Endometrium (tissue), 2 donors: ENCODE measurements at regions not wholly inside any gene's neighbourhood (a gene's known extent, or its start where the extent isn't known, plus 50 kb on each side); places are given as distances from the start of the nearest gene placed in this dataset.
A peak's percentile ranks its signal among the peaks of the same experiment; 100 is the strongest.

Source experiments
- FAIRE-seq: peaks from 2 replicates; lab custom pipeline; 2012; peaks lifted over from hg19 to GRCh38; lab: Jason Lieb, UNC
- donor health status: control.
- donor health status: control.

DNA sequence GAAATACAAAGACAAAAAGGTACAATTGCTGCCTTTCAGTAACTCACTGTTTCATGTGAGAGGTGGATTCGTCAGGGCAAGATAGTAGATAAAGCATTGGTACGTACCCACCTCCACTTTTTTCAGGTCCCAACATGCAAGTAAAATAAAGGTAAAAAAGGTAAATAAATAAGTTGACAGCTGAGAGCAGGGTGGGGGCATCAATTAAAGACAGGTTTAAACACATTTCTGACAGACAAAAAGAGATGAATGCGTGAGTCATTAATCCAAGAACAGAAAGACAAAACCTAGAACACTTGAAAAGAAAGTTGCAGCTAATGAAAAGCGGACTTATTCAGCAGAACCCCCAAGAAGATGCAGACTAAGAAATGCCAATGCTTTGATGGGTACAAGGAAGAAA, 979.6 kb upstream of the CDH2 start:
- FAIRE-seq: no peak

DNA sequence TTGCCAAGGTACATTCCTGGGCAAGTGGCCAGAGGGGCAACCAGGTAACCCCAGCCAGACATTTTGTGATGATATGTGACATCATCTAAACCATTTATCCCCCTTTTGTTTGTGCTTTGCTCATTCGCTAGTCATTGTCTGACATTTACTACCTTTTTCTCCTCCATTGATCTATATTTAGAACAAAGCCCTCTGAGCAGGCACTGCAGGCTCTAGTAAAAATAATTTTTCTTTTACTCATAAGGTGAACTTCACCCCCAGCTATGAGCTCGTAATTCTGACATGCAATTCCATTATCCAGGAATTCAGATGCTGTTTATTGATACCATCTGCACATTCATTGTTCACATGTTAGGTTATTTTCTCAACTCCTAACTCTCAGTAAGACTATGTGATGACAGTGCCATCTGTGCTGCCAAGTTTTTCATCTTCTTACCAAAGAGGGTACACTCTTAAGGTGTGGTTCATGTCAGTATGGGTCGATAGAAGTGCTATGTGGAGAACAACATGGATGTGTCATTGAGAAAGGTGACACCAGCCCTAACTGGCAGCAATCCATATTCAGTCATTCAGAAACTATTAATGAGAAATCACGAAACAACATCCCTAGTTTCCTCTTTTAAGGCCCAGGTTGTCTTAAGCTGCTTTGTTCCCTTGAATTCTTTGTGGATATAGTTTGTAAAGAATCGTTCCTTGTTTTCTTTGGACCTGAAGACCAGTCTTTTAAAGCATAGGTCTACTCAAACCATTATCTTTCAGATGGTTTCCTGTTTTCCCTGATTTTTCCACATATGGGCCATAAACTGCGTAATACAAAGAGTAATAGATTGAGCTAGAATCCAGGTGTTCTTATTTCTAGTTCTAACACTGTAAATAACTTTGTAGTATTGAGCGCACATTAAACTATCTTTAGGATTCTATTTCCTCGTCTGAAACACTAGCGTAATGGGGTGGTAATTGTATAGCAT, 978.1 kb upstream of the CDH2 start:
- no peak for FAIRE-seq

DNA sequence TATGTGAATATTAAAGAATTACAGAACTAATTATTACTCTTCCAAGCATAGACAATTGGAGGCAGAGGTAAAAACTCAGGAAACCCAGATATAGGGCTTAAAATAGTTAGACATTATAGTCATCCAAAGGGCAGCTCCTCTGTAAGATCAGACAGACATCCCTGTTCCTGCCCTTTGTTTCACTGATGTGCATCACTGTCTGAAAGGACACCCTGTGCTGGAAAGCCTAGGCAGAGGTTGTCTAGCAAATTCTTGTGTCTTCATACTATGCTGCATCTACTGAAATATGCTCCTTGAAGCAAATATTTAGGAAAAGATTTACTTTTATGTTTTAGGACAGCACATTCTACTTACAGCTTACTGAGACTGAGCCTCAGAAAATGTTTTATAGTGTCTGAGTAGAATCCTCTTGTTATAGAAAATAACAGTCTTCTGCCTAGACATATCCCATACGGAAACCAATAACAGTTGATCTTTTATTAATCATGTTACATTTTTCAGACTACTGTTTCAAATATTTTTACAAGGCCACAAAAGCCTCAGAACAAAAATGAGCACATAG, 977.3 kb upstream of the CDH2 start:
- peak; percentile 35 for FAIRE-seq

GRCh38 chr18:29153091-29153490, 976.2 kb upstream of the CDH2 start:
- FAIRE-seq: no peak

GRCh38 chr18:29147944-29148343, 971.0 kb upstream of the CDH2 start:
- no peak for FAIRE-seq

GRCh38 chr18:29146068-29146467, 969.1 kb upstream of the CDH2 start:
- no peak for FAIRE-seq

DNA sequence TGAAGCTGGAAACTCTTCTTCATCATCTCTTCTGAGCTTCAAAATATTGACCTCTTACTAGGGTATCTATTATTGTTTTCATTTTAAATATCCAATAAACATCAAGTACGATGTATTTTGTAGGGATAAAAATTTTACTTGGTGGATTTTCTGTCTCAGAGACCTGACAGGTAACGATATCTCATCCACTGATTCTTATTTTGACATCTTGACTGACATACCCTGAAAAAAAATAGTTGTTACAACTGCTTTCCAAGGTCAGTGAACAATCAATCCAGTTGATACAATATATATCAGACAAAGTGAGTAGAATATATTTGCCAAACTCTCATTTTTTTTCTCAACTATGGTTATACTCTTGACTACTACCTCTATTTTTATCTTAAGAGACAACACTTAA, 963.7 kb upstream of the CDH2 start:
- FAIRE-seq: no peak

DNA sequence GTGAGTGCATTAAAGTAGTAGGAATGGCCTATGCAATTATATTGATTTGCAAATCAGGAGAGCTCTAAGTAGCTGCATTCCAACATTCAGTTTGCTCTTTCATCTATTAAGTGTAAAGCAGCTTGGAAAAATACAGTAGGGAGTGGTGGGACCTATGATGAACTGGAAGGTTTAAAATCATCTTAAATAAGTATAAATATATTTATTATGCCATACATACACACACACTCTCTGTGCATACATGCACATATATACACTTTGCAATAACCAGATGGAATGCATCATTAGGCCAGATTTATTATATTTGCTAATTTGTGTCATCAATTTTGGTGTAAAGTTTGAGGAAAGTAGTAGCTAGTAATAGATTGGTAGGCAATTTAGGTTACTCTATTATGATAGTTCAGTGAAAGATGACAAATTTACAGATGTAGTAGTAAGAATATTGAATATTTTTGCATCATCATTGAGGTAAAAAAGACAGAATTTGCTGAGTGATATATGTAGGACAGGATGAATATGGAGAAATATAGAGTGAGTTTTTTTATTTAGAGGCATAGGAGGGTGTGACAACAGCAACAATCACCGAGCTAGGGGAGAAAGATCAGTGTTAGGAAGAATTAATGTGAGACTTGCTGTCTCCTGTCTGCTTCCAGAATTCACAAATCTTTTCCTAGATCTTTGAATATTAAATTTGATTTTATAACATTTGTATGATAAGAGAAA, 961.0 kb upstream of the CDH2 start:
- FAIRE-seq: no peak

DNA sequence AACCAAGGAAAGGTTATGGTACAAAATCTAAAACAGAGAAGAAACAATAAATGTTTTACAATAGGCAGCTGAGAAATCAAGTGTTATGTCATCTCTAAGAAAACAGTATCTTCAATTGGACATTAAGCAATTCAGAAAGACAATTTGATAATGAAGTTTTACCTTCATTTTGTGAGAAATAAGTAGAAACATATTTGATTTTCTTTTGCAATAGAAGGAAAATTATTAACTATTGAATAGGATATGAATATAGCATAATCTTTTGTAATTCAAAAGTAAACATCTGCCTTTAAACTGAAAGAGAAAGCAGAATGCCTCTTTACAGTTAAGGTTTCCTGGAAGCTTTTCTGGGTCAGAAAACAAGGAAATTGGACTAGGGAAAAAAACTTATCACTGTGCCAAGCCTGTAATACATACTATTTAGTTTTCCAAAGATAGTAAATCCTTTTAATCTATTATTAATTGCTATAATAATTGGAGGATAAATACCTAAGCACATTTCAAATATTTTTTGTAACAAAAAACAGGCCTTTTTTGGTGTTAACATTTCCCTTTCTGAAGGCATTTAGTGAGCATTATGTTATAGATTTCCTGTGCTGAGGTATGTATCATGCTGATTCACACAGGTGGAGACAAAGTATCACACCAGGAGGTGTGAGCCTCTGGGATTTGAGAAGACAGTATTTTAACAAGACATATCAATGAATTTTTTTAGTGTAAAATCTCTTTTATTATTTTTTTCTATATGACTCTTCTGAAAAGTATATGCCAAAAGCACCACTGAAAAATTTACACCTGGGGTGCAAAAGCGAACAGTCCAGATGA, 947.0 kb upstream of the CDH2 start:
- FAIRE-seq: peak; percentile 31

- FAIRE-seq: no peak
These were observed 927.7 kb upstream of the CDH2 start for GRCh38 chr18:29104671-29105070.

DNA sequence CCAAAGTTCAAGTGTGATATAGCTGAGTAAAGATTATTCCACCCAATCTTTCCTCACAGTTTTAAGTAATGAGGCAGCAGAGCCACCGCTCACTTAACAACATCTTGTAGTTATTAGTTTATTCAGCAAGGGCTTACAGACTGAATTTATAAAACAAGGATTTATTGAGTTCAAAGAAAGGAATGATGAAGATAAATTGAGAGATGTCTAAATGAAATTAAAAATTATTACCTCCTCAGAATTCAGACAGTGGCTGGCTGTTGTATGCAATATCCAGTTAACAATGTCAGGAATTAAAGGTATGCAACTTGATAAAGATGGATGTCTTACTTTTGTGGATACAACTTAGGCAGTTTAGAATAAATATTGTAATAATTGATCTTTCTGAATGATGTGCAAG, 927.3 kb upstream of the CDH2 start:
- FAIRE-seq: no peak

- FAIRE-seq: no peak
These were observed 919.3 kb upstream of the CDH2 start for GRCh38 chr18:29096079-29096770.

DNA sequence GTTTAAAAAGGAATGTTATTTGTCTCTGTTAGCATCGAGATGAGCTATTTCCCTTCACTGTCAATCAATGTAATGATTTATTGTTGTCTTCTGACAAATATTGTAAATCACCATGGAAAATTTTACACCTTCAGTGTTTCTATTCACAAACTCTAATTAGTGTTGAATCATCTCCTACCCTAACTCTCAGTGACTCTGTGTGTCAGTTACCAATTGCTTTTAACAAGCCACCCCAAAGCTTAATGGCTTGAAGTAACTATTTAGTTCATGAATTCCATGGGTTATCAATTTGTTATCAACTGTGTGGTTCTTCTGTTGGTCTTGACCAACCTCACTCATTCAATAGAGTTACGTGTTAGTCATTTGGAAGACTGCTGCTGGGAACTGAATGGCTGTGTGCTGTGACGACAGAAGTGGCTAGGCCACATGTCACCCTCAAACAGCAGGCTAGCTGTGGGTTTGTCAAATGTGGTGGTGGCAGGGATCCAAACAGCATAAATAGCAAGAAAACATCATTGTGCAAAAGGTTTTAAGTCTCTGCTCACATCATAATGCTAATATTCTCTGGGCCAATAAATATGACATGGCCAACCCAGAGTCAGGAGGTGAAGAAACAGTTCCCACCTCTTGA, 910.8 kb upstream of the CDH2 start:
- no peak for FAIRE-seq

GRCh38 chr18:29084120-29084519, 907.2 kb upstream of the CDH2 start:
- FAIRE-seq: no peak

DNA sequence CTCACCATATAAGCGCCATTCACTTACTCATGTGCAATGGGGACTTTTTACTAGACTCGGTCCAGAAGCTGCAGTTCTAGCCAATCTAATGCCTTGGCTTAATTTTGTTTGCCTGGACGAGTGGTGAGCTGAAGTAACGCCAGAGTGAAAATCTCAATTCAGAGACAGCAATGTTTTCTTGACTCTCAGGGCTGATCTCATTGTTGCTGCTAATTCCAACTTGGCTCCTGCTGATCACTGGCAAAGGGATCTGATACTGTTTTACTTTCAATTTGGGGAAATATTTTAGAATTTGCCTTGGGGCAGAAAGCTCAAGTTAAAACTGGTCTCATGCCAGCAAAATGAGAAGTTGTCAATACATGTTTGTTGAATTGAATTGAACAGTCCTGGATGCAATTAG, 906.6 kb upstream of the CDH2 start:
- no peak for FAIRE-seq

DNA sequence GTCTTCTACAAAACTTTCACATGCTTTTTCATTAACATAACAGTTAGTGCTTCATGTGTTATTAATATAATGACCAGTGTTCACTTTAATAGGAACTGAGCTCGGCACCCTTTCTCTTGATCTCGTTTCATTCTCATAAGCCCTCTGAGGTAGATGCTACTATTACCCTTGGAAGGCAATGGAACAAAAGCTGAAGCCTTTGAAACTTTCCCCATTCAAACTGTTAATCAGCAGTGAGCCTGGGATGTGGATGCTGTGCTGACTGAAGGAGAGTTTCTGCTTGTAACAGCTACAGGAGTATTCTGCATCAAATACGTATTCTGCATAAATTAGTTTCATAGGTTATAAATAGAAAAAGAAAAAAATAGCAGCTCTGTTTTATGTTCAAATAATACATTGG, 904.0 kb upstream of the CDH2 start:
- no peak for FAIRE-seq

DNA sequence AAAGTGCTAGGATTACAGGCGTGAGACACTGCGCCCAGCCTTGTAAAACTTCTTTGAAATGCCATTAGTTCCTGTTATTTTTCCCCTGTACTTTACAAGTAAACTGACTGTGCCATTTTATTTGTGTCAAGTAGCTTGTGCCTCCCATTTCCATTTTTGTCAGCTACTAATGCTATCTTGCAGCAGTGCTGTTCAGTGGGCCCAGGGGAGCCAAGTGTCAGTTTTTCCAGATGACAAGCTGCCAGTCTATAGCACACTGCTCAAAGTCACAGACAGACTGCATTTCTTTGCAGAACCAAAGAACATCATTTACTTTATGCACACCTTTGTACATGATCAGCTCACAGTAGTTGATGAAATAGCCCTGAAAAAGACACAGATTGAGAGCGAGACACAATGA, 901.3 kb upstream of the CDH2 start:
- no peak for FAIRE-seq

DNA sequence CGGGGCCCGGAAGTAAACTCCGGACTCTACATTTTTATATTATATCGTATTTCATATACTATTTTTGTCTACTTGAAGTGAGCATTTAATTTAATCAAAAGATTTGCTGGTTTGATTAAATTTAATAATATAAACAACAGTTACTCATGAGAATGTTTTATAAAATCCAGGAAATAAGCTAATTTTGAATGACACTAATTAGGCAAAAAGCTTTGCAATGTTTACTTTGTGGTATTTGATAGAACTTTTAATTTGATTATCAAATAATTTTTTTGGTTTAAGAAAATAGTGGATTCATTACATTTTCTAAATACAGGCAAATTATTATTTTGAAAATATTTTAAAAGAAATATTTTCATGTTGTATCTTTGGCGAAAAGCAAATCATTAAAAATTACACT, 900.4 kb upstream of the CDH2 start:
- peak; percentile 43 for FAIRE-seq

DNA sequence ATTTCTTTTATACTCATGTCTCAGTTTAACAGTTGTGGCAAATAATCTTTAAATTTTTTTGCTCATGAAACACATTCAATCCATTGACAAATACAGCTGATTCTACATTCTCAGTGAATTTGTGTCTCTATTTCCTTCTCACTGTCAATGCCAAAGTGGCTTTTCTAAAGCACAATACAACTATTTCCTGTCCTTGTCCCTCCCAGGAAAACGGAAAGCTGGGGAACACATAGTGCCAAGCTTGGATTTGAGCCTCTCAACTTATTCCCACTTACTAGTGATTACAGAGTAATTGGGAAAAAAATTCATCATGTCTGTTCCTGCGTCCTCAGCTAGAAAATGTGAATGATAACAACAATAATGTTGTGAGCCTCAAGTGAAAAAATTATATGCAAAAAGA, 899.7 kb upstream of the CDH2 start:
- FAIRE-seq: no peak

GRCh38 chr18:29074147-29074546, 897.2 kb upstream of the CDH2 start:
- FAIRE-seq: no peak

- no peak for FAIRE-seq
These were observed 894.9 kb upstream of the CDH2 start for GRCh38 chr18:29071869-29072268.
